Cardiac fibroblast (primary cell): ENCODE measurements at regions not wholly inside any gene's neighbourhood (a gene's known extent, or its start where the extent isn't known, plus 50 kb on each side); places are given as distances from the start of the nearest gene placed in this dataset.
A peak's percentile ranks its signal among the peaks of the same experiment; 100 is the strongest.
"Not testable (repeated sequence)": the region's sequence is repeated elsewhere in the genome, so short reads cannot be mapped to it uniquely, and the experiment has no call there.

ENCODE experiments used
- DNase-seq, 2 donors: peaks; one replicate each; pipeline versions ENCODE4 v3.0.0 to v3.0.0-alpha.2; 2010; ENCODE audit warnings: low read depth in 2 of 2
- H3K4me3 ChIP-seq, 2 donors: replicated peaks in 1 of 2; 1 replicate in 1 of 2; 2 replicates in 1 of 2; pipeline ENCODE4 v1.5.1; 2011; ENCODE audit warnings: low read depth in 2 of 2, low read length in 2 of 2, mild to moderate bottlenecking in 2 of 2, moderate library complexity in 1 of 2
- CTCF ChIP-seq: IDR thresholded peaks from one replicate; pipeline ENCODE4 v1.5.1; 2011; ENCODE audit warnings: low read depth, mild to moderate bottlenecking, low read length, inconsistent platforms

DNA sequence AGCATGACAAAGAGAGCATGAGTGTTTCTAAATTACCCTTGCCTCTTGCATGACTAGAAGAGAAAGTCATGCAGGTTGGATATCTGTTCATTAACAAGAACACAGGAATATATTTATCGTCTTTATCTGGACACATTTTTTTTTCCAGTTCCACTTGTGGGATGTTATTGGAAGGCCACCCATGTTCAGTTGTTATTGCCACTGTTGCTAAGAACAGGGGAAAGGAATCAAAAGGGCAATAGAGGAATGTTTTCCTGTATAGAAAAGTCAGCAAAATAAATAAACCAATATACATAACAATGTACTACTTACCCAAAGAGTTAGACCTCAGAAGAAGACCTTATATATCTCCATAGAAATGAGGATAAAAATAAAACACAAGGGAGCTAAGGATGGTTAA, 270.1 kb downstream of the QDPR start:
- no peak for TF ChIP-seq CTCF
- no peak for DNase-seq
- H3K4me3 ChIP-seq, result no peak overlapping the region

DNA sequence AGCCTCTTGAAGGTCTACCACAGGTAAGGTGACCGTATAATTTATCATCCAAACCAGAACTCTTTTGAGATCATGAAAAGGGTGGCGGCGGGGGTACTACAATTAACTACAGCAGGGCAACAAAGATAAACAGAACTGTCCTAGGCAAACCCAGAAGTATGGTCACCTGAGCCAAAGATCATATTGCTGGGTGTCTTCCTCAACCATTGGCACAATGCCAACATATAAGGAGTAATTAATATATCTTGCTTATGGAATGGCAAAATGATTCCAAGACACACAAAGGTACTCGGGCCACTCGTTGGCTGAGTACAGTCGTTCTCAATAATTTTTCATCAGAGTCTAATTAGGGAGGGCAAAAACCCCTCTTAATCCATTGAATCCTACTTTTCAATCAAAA, 273.3 kb downstream of the QDPR start:
- no peak overlapping the region for H3K4me3 ChIP-seq
- TF ChIP-seq CTCF, result no peak
- DNase-seq, result no peak

- TF ChIP-seq CTCF, result no peak
- no peak overlapping the region for H3K4me3 ChIP-seq
- DNase-seq, result peak; percentile 31 to 74
Observed at GRCh38 chr4:17236686-17237085, 275.2 kb downstream of the QDPR start.

DNA sequence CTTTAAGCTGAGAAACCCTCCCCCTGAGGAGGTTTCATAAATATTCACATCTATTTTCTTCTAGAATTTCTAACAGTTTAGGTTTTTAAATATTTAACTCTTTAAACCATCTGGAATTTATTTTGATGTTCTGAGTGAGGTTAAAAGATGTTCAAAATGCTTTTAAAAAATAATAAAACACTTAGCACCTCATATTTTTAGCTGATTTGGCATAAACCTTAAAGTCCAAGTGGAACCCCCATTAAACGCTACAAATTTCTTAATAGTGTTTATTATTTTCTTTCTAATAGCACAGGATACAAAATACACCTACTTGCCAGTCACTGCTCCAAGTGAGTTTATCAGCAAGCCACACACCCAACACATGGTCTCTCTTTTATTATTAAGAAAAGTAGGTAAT, 277.2 kb downstream of the QDPR start:
- no peak overlapping the region for H3K4me3 ChIP-seq
- DNase-seq, result no peak
- TF ChIP-seq CTCF, result no peak

DNA sequence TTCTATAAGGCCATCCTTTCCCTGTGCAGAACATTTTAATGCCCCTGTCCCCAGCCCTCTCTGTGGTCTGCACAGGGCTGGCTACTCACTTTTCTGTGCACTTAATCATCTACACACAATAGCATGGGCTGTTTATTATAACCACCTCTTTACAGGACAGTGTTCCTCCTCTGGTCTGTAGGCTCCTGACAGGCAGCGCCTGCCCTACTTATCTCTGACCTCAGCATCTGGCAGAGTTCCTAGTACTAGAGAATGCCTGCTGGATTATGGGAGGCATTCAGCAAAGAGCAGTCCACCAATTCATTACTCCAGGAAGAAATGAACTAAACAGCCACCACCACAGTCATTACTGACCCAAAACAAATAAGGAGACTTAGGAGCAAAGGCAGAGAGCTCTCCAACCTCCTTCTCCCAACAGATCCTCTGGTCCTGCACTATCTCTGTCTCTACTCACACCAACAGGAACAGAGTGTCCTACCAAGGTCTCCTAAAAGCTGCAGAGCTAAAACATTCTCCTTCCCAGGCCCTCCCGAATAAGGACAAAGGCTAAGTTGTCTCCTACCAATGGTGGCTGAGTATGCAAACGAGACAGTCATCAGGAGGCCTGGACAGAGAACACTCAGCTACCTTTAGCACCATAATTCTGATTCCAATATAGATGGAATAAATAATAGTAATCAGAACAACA, 279.2 kb downstream of the QDPR start:
- no peak overlapping the region for H3K4me3 ChIP-seq
- peak; percentile 59 to 89 for DNase-seq
- no peak for TF ChIP-seq CTCF

- peak in 1 of 2 donors; percentile 0 for DNase-seq
- H3K4me3 ChIP-seq, result not testable (repeated sequence)
Observed at GRCh38 chr4:17231880-17232475, 279.9 kb downstream of the QDPR start.

DNA sequence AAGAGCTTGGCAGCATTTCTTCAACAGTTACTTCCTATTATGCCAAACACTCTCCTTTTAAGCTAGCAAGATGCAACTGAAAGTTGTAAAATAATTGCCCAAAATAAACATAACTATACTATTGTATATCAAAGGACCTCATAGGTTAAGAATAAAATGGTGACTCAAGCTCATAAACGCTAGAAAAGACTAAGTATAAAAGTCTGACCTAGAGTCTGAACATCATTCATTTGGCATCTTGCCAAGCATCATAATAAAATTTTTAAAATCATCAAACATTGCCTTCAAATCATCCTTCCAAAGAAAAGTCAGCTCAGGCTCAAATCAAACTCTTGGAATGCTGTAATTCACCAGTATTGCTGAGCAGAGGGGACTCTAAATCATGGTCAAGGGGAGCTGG, 281.2 kb downstream of the QDPR start:
- no peak for TF ChIP-seq CTCF
- H3K4me3 ChIP-seq, result no peak overlapping the region
- no peak for DNase-seq
